Chondrocyte (in vitro differentiated cells): ENCODE measurements at regions not wholly inside any gene's neighbourhood (a gene's known extent, or its start where the extent isn't known, plus 50 kb on each side); places are given as distances from the start of the nearest gene placed in this dataset.
A peak's percentile ranks its signal among the peaks of the same experiment; 100 is the strongest.

Source experiments
- DNase-seq: peaks from one replicate; pipeline ENCODE4 v3.0.0; 2021; ENCODE audit warnings: mixed read lengths, low spot score
- H3K27ac Mint-ChIP-seq: one replicate; pipeline ENCODE4 v1.8.0; 2021; ENCODE audit warnings: mild to moderate bottlenecking, moderate library complexity, mixed read lengths; ENCODE audit not compliant: unreplicated experiment
- H3K27me3 Mint-ChIP-seq: 2 replicates; pipeline ENCODE4 v1.8.0; 2021; ENCODE audit warnings: low read depth, mixed read lengths
- H3K36me3 Mint-ChIP-seq: 2 replicates; pipeline ENCODE4 v1.8.0; 2021; ENCODE audit warnings: low read depth, mixed read lengths
- H3K4me1 Mint-ChIP-seq: 2 replicates; pipeline ENCODE4 v1.8.0; 2021; ENCODE audit warnings: low read depth, mild to moderate bottlenecking, mixed read lengths
- H3K4me3 Mint-ChIP-seq: one replicate; pipeline ENCODE4 v1.8.0; 2021; ENCODE audit warnings: mild to moderate bottlenecking, moderate library complexity, mixed read lengths; ENCODE audit not compliant: unreplicated experiment
- H3K9me3 Mint-ChIP-seq: 2 replicates; pipeline ENCODE4 v1.8.0; 2021; ENCODE audit warnings: low read depth, mixed read lengths
- CTCF ChIP-seq: fragments of 200-600 bp; sonication (generic); IDR thresholded peaks from 2 replicates; pipeline ENCODE4 v1.5.0; 2021; ENCODE audit warnings: antibody characterized with exemption, mild to moderate bottlenecking, moderate library complexity

GRCh38 chr14:58733451-58734208 is 95.9 kb downstream of the DACT1 start:
- peaks cover 58% of the 10 kb centered on the region for H3K4me1 Mint-ChIP-seq
- TF ChIP-seq CTCF = no peak
- peaks cover 5% of the 10 kb centered on the region for H3K9me3 Mint-ChIP-seq
- no peak overlapping the region for H3K27ac Mint-ChIP-seq
- no peak overlapping the region for H3K4me3 Mint-ChIP-seq
- DNase-seq = no peak
- no peaks in the 10 kb centered on the region for H3K27me3 Mint-ChIP-seq
- no peaks in the 10 kb centered on the region for H3K36me3 Mint-ChIP-seq

- TF ChIP-seq CTCF = no peak
- Mint-ChIP-seq H3K4me1 (peaks cover 71% of the 10 kb centered on the region), H3K27ac (no peak overlapping the region), H3K4me3 (no peak overlapping the region), H3K9me3 (peaks cover 5% of the 10 kb centered on the region), H3K36me3 (no peaks in the 10 kb centered on the region), H3K27me3 (no peaks in the 10 kb centered on the region)
- no peak for DNase-seq
Measured at GRCh38 chr14:58735596-58735995, 97.8 kb downstream of the DACT1 start.

GRCh38 chr14:58736606-58737005 is 98.8 kb downstream of the DACT1 start:
- peak overlapping the region; percentile 25 for H3K27ac Mint-ChIP-seq
- peaks cover 5% of the 10 kb centered on the region for H3K9me3 Mint-ChIP-seq
- H3K36me3 Mint-ChIP-seq = no peaks in the 10 kb centered on the region
- TF ChIP-seq CTCF = no peak
- H3K4me3 Mint-ChIP-seq = no peak overlapping the region
- no peak for DNase-seq
- peaks cover 64% of the 10 kb centered on the region for H3K4me1 Mint-ChIP-seq
- no peaks in the 10 kb centered on the region for H3K27me3 Mint-ChIP-seq

GRCh38 chr14:58737511-58737910 is 99.7 kb downstream of the DACT1 start:
- H3K4me1 Mint-ChIP-seq = peaks cover 55% of the 10 kb centered on the region
- DNase-seq = no peak
- H3K27me3 Mint-ChIP-seq = no peaks in the 10 kb centered on the region
- no peaks in the 10 kb centered on the region for H3K36me3 Mint-ChIP-seq
- H3K4me3 Mint-ChIP-seq = no peak overlapping the region
- no peak for TF ChIP-seq CTCF
- peaks cover 5% of the 10 kb centered on the region for H3K9me3 Mint-ChIP-seq
- peak overlapping the region; percentile 66 for H3K27ac Mint-ChIP-seq

GRCh38 chr14:58738189-58738836 is 100.6 kb downstream of the DACT1 start:
- Mint-ChIP-seq H3K27ac (peak overlapping the region; percentile 49), H3K4me3 (no peak overlapping the region), H3K4me1 (peaks cover 49% of the 10 kb centered on the region), H3K9me3 (peaks cover 5% of the 10 kb centered on the region), H3K27me3 (no peaks in the 10 kb centered on the region), H3K36me3 (no peaks in the 10 kb centered on the region)
- no peak for TF ChIP-seq CTCF
- no peak for DNase-seq
